DOHH2 (cell line): ENCODE measurements at regions not wholly inside any gene's neighbourhood (a gene's known extent, or its start where the extent isn't known, plus 50 kb on each side); places are given as distances from the start of the nearest gene placed in this dataset.

Experiments used
- EZH2phosphoT487 ChIP-seq: fragments of 200-600 bp; sonication (generic); IDR thresholded peaks from 2 replicates; pipeline ENCODE4 v1.6.1; 2017; ENCODE audit warnings: borderline replicate concordance, mild to moderate bottlenecking, antibody characterized with exemption, low read length, moderate library complexity, mixed read lengths
- TF ChIP-seq, protein P1 (sequence below): fragments of 200-600 bp; sonication (generic); IDR thresholded peaks from one replicate; pipeline ENCODE4 v1.5.1; 2014; ENCODE audit warnings: antibody characterized with exemption, mild to moderate bottlenecking, low read depth, low read length; ENCODE audit not compliant: poor library complexity, severe bottlenecking

GRCh38 chr16:8184854-8185253, 405.5 kb downstream of the TMEM114 start:
- no peak for TF ChIP-seq EZH2phosphoT487
- TF ChIP-seq, protein P1, sequence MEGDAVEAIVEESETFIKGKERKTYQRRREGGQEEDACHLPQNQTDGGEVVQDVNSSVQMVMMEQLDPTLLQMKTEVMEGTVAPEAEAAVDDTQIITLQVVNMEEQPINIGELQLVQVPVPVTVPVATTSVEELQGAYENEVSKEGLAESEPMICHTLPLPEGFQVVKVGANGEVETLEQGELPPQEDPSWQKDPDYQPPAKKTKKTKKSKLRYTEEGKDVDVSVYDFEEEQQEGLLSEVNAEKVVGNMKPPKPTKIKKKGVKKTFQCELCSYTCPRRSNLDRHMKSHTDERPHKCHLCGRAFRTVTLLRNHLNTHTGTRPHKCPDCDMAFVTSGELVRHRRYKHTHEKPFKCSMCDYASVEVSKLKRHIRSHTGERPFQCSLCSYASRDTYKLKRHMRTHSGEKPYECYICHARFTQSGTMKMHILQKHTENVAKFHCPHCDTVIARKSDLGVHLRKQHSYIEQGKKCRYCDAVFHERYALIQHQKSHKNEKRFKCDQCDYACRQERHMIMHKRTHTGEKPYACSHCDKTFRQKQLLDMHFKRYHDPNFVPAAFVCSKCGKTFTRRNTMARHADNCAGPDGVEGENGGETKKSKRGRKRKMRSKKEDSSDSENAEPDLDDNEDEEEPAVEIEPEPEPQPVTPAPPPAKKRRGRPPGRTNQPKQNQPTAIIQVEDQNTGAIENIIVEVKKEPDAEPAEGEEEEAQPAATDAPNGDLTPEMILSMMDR = no peak
